ENCODE measurements at regions not wholly inside any gene's neighbourhood (a gene's known extent, or its start where the extent isn't known, plus 50 kb on each side); places are given as distances from the start of the nearest gene placed in this dataset.
"Not testable (repeated sequence)": the region's sequence is repeated elsewhere in the genome, so short reads cannot be mapped to it uniquely, and the experiment has no call there.

DNA sequence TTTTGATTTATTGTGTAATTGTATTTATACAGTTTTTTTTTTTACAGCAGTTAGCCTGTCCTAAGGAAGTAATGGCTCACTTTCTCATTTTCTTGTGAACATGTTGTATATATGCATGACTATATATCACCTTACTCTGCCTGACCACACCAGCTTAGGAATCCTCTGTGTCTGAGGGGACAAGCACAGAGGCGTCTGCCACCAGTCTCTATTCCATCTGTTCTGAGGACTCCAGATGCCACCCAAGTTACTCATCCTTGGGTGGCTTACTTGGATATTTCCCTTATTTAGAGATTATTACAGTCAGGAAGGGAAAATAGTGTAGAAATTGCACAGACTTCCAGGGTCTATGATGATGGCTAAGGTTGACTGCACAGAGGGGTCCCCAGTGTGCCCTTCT, 256.3 kb upstream of the C9orf72 start:
- no peak for DNase-seq

DNA sequence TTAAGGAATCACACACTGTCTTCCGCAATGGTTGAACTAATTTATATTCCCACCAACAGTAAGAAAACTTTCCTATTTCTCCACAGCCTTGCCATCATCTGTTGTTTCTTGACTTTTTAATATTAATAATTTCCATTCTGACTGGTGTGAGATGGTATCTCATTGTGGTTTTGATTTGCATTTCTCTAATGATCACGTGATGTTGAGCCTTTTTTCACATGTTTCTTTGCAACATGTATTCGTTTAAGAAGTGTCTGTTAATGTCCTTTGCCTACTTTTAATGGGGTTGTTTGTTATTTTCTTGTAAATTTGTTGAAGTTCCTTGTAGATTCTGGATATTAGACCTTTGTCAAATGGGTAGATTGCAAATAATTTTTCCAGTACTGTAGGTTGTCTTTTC, 258.8 kb upstream of the C9orf72 start:
- DNase-seq, result not testable (repeated sequence)

DNA sequence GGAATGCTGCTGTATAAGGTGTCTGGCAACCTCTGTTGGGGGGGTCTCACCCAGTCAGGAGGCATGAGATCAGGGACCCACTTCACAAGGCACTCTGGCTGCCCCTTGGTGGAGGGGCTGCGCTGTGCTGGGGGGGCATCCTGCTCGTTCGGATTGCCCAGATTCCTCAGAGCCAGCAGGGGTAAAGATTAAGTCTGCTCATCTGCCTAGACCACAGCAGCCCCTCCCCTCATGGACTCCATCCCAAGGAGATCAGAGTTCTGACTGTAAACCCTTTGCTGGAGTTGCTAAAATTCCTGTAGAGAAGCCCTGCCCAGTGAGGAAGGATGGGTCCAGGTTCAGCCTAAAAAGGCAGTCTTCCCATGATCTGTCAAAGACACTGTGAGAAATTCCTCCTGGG, 262.0 kb upstream of the C9orf72 start:
- DNase-seq, result no peak

DNA sequence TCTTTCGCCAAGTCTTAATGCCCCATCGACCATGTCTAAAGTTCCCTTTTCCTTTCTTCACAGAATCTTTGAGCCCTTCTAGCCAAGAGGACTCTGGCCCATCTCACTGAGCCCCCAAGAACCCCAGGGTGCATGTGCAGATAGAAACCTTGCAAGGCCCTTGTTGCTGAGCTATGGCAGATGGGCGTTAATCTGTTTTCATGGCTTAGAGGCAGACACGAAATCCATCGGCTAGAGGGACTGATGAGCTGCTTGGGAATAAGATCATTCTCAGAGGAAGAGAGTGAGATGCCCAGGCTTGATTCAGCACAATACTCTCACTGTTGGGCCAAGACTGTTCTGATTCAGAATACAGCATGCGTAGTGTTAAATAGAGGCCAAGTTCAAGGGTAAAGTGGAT, 262.5 kb upstream of the C9orf72 start:
- no peak for DNase-seq

DNA sequence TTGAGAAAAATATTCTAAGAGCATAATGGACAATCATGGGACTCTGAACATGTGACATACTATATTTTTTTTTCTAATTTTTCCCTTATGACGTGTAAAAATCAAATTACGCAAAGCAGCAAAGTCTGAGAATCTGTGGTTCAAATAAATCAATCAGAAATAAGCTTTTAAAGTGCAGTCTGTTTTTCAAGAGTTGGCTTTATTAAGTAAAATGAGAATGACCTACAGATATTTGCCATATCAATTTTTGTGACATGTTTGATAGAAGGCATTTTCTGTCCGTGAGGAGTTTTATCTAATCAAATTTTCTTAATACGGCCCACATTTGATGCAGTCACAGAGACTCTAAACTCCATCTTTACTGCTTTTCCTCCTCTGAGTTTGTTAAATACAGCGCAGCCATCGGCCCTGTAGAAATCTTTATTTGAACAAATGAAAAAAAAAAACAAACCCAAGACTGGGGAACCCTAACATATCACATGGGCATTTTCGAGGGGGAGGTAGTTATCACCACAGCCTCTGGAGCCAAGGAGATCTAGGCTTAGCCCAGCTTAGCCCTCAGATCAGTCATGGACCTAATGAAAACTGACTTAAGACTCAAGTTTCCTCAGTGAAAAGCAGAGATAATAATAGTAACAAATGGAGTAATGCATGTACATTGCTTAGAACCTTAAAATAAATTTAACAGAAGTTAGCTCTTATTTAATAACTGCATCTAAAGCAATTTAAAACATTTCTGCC, 263.6 kb upstream of the C9orf72 start:
- DNase-seq, result no peak

DNA sequence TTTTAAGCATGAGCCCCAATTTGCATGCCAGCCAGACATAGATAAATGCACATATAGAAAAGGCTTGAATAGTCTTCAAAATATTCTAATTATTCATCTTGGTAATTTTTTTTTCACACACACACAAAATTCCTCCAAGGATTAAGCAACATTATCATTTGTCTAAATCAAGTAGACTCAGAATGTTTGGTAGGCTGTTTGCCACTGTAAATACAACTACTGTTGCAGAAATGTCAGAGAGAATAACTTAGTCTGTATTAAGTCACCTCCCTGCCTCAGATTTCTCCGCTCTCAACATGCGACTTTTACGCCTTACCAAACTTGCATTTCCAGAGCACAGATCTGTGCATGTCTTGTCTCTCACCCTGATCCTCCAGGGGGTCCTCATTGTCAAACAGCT, 265.6 kb upstream of the C9orf72 start:
- no peak for DNase-seq

DNA sequence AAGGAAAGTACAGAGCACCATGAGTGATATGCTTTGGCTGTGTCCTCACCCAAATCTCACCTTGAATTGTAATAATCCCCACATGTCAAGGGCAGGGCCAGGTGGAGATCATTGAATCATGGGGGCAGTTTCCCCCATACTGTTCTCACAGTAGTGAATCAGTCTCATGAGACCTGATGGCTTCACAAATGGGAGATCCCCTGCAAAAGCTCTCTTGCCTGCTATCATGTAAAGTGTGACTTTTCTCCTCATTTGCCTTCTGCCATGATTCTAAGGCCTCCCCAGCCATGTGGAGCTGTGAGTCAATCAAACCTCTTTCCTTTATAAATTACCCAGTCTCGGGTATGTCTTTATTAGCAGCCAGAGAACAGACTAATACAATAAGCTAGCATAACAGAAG, 266.5 kb upstream of the C9orf72 start:
- not testable (repeated sequence) for DNase-seq

DNA sequence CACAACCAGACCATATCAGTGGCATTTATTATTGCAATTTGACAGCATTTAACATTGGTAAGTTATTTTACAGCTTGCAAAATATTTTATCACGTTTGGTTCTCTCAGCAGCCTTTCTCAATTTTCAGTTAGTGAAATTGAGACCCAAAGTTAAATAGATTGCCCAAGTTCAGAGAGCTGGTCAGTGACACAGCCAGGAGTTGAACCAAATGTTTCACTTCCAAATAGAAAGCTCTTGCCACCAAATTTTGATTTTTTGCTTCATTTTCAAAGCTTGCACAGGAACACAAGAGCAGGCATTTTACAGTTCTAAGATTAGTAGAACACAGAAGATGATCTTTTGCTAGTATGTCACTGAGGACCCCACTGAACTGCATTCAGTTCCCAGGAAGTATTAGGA, 271.5 kb upstream of the C9orf72 start:
- DNase-seq, result no peak

DNA sequence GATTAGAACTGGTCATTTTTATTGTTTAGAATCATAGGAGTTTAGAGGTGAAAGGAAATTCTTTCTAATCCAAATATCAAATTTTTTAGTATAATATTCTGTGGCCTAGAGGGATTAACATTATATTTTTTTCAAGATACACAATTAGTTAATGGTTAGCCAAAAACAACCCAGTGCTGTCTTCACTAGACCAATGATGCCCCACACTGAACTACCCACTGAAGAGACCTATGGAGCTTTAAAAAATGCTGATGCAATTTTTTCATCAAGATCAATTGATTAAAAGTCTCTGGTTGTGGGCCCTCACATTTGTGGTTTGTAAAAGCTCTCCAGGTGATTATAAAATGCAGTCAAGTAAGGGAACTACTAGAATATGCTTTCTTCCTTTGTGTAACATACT, 274.1 kb upstream of the C9orf72 start:
- no peak for DNase-seq

DNA sequence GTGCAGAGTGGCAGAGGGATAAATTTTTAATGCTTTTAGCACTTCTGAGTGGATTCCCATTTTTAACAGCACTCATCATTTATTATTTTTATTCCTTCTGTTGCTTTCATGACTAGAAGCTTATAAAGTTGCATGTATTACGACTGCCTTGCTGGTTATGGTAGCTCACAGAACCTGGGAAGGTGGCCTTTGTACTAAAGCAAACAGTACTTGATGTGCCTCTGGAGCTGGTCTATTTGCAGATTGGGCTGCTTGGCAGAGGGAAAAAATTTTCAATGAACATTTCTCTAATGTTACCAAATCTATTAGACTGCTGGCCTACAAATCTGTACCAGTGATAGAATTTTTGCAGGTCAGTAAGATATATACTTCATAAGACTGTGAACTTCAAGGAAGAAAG, 274.5 kb upstream of the C9orf72 start:
- no peak for DNase-seq

DNA sequence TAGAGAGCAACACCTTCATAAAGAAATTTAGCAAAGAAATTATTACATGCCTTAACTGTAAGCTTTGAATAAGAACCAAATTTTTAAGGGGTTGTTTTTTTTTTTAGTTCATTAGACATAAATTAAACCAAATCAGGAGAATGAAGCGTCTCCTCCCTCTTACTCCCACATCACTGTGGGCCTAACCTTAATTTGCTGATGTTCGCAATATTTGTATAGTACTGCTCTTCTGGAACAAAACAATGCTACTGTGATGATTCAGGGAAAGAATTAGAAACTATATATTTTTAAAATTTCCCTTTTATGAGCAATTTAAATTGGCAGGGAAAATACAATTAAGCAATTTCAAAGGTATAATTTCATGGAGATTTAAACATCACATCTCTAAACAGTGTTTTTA, 275.0 kb upstream of the C9orf72 start:
- no peak for DNase-seq

DNA sequence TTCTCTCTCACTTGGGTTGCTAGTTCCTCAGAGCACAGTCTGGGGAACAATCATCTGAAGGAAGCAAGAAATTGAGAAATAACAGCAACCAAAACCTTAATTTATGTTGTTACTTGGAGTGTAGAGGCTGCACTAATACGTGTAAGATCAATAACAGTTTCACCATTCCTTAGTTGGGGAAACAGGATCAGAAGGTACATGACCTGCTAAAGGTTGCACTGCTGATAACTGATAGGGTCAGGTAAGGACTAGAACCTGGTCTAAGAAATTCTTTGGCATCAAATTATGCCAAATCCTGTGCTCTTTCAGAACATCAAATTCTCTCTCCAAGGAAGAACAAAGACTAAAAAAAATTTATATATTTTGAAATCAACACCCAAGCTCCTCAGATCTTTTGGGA, 278.6 kb upstream of the C9orf72 start:
- DNase-seq, result no peak

DNA sequence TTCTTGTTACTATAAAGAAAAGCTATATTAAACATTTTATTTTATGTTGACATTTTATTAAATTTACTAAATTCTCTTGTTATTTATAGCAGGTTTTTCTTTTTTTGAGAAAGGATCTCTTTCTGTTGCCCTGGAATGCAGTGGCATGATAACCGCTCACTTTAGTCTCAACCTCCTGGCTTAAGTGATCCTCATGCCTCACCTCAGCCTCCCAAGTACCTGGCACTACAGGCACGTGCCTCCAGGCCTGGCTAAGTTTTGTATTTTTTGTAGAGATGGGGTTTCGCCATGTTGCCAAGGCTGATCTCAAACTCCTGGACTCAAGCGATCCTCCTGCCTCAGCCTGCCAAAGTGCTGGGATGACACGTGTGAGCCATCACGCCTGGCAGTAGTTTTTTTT, 280.2 kb upstream of the C9orf72 start:
- DNase-seq, result no peak

DNA sequence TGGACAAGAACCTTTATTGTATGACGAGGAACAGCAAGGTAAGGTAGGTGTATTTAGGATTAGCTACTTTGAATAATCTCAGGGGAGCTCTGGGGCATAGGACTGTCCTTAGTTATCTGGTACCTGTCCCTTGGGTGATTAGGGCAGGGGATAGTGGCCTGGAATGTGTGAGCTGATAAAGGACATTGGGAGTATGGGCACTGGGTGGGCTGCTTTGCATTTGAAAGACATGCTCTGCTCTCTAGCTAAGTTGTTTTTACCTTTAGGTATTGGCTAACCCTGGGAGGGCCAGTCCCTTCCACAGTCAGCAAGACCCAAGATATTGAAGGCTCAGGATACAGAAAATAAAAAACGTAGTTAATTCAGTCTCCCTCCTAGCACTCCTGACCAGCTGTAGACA, 282.8 kb upstream of the C9orf72 start:
- no peak for DNase-seq

DNA sequence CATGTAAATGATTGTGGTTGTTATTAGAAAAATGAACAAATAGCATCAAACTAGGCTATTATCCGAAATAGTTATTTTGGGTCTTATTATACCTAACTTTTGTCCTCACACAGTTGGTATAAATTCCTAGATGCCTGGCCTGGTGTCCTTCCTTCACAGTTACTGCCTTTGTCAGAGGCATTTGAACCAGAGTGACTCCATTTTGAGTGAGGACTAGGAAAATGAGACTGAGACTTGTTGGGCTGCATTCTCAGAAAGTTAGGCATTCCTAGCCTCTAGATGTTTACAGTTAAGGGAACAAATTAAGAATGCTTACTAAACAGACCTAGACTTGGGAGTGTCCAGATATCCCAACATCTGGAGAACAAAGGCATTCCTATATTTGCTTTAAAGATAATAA, 283.5 kb upstream of the C9orf72 start:
- DNase-seq, result no peak

DNA sequence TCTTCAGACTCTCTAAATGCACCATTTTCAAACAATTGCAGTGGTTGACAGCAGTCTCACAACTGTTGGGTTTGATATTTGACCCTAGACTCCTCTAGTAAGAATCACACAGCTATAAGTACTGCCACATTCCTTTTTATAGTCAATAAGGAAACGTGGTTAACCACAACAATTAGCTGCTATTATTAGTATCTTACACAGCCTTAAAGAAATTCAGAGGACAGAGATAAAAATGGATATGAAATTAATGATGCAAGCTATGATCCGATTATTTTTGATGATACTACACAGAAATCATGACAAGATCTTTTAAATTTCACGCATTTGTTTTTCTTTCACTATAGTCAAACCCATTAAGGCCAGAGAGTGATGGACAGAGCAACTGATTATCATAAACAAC, 288.6 kb upstream of the C9orf72 start:
- no peak for DNase-seq

DNA sequence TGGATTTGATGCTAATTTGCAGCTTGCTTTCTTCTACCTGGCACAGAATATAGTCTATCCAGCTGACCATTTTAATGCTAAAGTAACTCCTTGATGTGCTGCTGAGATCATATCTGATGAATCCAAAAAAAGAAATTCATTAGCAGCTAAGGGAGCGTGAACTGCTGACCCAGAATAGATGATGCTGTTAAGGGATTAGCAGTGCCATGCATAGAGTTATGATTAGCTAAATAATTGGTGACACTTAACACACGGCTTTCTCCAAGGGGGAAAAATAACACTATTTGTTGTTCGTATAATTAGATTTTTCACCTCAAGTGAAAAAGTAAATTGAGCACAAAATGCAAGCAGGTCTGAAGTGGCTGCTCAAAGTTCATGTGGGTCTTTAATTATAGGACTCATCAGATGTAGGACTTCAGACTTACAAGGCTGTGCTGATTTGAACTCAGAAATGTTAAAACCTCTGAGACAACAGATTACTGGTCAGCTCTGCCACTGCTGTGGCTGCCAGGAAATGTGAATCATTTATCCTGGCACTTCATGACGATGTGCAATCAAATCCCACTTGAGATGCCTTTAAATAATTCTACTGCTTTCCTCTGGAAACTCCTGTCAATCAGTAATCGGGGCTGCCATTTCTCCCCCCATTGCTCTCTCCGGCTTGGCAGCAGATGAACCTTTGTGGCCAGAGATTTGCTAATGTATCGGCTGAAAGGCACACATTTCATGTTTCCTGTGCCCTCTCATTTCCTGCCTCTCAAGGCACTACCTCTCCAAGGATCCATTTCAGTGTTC, 291.6 kb upstream of the C9orf72 start:
- DNase-seq, result no peak

DNA sequence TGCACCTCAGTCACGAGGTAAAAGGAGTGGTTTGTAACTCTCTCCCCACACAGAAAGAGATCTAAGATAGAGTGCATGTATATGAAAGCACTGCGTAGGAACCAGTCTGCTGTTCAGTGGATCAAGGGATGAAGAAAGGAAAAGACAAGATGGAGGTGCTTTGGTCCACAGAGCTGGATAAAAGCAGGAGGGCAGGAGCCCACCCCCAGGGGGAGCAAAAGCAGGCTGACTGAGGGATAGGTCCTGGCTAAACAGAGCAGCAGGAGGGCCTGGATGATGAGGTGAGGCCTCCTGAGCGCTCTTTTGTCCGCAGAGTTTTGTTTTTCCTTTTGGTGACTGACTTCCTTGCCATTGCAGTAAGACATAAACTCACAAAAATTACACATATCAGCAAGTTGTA, 293.5 kb upstream of the C9orf72 start:
- no peak for DNase-seq

DNA sequence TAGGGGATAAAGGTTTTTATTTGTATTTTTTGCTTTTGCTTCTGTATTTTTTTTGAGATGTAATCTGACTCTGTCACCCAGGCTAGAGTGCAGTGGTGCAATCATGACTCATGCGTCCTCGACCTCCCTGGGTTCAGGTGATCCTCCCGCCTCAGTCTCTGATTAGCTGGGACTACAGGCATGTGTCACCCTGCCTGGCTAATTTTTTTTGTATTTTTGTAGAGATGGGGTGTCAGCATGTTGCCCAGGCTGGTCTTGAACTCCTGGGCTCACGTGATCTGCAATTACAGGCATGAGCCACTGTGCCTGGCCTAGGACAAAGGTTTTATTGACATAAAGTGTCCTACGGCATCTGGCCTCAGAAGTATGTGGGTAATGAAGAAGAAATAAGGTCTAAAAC, 297.1 kb upstream of the C9orf72 start:
- no peak for DNase-seq

DNA sequence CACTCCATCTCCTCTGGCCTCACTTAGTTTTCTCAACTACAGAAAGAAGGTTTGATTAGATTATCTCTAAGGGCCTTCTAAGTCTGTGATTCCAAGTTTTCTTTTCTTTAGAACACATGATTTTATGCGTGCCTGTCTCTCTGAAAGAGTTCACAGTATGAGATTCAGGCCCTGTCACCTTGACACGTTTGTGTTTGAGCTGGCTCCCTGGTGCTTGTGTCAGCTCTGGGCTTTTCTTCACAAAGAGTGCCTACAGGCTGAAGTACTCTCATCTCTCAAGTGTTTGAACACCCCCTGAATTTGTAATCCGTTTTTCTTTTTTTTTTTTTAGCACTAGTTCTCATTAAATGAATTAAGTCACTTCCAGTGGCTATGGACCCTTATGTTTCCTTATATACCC, 306.9 kb upstream of the C9orf72 start:
- no peak for DNase-seq

DNA sequence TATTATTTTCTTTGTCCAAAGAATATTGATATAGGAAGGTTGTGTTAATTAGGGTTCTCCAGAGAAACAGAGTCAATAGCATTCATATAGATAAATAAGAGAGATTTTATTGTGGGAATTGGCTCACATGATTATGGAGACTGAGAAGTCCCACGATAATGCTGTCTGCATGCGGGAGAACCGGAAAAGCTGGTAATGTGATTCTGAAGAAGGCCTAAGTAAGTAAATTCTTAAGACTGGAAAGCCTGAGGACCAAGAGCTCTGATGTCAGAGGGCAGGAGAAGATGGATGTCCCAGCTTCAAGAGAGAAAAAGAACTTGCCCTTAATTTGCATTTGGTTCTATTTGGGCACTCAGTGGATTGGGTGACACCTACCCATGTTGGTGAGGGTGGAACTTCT, 307.4 kb upstream of the C9orf72 start:
- DNase-seq, result no peak

DNA sequence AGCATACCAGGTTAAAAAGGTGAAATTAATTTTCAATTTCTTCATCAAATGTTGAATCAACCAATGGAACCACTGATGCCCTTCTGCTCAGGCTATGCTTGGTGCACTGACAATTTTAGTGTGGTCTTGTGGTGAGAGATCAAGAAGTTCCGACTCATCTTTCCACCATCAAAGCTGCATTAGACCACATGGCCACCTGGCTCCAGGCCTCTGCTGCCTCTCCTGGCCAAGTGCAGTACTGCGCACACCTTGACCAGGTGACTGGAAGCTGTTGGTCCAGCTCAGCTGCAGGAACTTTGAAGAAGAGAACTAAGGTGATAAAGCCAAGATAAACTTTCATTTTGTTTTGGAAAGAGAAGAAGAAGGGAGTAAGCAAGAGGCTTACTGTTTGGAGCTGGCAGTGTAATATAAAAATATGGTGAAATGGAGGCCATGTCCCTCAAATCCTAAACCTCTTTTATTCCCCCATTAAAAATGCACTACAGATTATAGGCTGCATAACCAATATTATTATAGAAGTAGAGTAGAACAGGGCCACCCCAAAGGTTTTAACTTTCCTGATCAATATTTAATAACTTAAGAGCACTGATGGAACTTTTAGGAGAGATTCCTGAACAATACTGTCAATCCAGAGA, 315.5 kb upstream of the C9orf72 start:
- peak; percentile 41 for DNase-seq

DNA sequence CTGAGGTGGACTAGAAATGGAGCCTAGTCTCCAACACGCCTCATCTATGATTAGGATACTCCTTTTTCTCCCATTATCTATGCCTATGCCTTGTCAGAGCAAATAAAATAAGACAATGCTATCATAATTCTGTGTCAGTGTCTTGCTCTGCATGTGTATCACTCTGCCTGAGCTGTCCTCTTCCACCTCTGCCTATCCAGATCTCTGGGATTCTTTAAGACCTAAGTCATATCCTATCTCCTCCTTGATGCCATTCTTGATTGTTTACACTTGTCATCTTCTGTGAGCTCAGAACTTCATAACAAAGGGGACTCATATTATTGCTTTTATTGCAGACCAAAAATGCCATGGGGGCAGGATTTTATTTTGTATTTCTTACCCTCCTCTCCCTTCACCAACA, 351.2 kb upstream of the C9orf72 start:
- no peak for DNase-seq

DNA sequence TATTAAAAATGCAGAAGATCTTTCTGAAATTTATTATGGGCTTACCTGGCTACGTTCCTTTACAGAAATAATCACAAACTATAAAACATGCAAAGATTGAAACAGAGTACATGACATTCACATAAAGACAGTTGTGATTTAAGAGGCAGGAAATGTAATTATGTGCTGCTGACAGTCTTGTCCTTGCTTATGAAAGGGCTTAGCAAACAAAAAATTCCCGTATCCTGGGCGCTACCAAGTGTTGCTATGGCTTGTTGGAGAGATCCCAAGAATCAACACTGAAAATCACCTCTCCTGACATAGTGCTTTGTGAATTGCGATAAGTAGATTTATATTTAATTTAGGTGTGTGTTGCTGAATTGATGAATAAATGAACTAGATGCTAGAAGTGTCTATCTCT, 352.5 kb upstream of the C9orf72 start:
- DNase-seq, result no peak
